Occipital lobe (tissue), 1 donor: ENCODE measurements at regions not wholly inside any gene's neighbourhood (a gene's known extent, or its start where the extent isn't known, plus 50 kb on each side); places are given as distances from the start of the nearest gene placed in this dataset.

Experiments used
- DNase-seq: peaks from one replicate; lab custom pipeline; 2025; lab: John Stamatoyannopoulos, UW

GRCh38 chr3:148266341-148266740 lies 431.4 kb upstream of the AGTR1 start:
- DNase-seq: no peak

GRCh38 chr3:148269816-148270215 lies 427.9 kb upstream of the AGTR1 start:
- DNase-seq: peak; percentile 1

DNA sequence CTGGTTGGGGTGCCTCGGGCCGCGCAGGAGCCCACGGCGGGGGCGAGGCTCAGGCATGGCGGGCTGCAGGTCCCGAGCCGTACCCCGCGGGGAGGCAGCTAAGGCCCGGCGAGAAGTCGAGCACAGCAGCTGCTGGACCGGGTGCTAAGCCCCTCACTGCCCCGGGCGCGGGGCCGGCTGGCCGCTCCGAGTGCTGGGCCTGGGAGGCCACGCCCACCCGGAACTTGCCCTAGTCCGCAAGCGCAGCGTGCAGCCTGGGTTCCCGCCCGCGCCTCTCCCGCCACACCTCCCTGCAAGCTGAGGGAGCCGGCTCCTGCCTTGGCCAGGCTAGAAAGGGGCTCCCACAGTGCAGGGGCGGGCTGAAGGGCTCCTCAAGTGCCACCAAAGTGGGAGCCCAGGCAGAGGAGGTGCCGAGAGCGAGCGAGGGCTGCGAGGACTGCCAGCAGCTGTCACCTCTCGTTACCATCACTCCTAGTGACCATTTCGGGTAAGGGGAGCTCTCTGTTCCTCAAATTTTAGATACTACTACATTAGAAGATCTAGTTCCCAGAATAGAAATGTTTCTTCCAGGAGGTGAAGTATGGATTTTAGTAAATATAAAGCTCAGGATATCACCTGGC lies 417.0 kb upstream of the AGTR1 start:
- DNase-seq: no peak

GRCh38 chr3:148289159-148289558 lies 408.5 kb upstream of the AGTR1 start:
- DNase-seq: no peak

DNA sequence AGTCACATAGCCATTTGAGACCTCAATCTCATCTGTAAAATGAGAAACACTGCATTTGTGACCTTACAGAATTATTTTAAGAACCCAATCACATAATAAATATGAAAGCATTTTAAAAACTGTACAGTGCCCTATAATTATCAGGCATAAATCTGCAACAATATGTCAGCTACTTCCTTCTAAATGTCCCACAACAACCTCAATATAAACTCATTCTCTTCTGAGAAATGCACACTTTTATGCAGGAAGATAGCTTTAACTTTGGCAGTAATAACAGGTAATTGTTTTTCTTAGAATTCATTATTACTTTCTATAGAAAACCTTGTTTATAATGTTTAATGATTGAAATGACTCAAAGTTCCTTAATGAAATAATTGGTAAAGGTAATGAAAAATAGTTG lies 400.7 kb upstream of the AGTR1 start:
- DNase-seq: no peak

DNA sequence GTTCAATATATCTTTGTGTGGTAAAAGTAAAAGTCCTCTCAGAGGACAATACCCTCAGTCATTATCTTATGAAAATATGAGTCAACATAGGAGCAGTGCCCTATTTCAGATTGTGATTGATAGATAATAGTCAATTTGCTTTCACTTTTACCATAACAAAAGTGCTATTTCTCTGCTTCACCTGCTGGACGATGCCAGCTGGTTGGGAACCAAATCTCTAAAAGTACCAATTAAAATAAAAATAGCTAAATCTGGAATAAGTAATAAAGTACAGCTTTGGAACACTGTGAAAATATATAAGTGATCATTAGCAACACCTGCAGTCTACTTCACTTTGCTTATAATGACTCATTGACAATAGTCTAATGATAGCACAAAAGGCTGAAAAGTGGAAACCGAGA lies 390.3 kb upstream of the AGTR1 start:
- DNase-seq: no peak

DNA sequence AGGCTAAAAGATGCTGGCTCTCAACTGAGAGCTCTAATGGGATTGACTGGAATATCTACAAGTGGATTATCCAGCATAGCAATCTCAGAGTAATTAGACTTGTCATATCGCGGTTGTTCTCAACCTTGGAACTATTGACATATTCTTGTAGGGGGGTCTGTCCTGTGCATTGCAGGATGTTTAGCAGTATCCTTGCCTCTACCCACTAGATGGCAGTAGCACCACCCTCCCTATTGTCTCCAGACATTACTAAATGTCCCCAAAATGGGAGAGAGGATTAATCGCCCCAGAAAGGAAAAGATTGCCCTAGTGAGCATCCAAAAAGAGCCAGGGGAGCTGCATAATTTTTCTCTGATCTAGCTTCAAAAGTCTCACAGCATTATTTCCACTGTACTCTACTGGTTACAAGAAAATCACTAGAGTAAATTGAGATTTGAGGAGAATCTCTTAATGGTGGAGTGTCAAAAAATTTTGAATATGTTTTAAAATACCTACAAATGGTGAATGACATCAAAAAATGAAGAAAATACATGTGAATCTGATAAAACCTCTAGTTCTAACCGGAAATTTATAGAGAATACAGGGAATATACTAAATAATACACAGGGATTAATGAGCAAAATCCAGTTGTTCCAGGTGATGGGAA lies 388.2 kb upstream of the AGTR1 start:
- no peak for DNase-seq

GRCh38 chr3:148315756-148316155 lies 381.9 kb upstream of the AGTR1 start:
- no peak for DNase-seq

- DNase-seq: no peak
Measured at GRCh38 chr3:148318240-148318639, 379.5 kb upstream of the AGTR1 start.

DNA sequence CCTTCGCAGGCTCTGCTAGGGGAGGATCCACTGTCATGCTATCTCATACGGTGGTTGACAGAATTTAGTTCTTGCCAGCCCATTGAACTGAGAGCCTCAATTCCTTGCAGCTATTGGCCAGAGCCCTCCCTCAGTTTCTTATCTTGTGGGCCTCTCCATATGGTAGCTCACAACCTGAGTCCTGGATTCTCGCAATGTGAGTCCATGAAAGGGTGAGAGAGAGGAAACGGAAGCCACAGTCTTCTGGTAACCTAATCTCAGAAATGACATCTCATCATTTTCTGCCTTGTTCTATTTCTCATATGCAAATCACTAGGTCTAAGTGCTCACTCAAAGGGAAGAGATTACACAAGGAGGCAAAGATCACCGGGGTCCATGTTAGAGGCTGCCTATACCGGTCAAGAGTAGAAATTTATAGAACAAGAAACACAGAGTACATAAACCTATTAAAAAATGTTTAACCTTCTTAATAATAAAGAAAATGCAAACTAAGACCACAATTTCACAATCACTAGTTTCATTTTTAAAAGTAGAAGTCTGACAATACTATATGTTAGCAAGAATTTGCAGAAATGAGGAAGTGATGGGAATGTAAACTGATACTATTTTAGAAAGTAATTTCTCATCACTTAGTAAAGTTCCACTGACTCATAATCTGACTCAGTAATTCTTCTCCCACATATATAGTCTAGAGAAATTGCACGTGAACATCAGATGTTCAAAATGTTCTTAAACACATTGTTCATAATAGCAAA lies 378.4 kb upstream of the AGTR1 start:
- no peak for DNase-seq

DNA sequence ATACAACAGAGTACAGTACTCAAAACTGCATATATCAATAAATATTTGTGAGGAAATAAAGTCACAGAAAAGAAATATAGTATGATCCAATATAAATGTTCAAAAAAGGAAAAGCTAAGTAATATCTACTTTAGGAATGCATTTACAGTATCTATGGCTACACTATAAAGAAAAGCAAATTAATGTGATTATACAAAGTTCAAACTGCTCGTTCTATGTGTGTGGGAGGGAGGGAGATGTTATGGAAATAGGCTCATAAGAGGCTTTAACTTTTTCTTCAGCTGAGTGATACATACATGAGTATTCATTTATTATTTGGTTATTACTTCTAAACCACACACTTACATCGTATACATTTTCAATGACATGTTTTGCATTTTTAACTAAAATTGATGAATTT lies 377.7 kb upstream of the AGTR1 start:
- no peak for DNase-seq

- no peak for DNase-seq
Measured at GRCh38 chr3:148329481-148330235, 368.0 kb upstream of the AGTR1 start.

DNA sequence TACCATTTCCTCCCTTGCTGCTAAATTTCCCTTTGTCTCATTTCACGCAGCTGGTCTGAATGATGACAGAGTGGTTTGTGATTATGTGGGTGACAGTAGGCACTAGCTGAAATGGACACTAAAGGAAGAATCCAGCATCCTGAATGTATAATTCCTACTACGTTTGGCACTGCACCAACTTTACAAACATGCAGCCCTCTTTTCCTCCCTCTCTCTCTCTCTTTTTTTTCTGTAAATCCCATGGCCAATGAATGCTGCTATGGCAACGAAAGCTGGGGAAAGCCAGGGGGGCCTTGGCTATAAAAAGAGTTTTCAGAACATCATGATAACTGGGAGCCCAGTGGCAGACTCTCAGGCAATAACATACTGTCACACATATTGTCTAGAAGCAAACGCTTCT lies 367.2 kb upstream of the AGTR1 start:
- DNase-seq: no peak

- DNase-seq: no peak
Measured at GRCh38 chr3:148331081-148331846, 366.4 kb upstream of the AGTR1 start.

DNA sequence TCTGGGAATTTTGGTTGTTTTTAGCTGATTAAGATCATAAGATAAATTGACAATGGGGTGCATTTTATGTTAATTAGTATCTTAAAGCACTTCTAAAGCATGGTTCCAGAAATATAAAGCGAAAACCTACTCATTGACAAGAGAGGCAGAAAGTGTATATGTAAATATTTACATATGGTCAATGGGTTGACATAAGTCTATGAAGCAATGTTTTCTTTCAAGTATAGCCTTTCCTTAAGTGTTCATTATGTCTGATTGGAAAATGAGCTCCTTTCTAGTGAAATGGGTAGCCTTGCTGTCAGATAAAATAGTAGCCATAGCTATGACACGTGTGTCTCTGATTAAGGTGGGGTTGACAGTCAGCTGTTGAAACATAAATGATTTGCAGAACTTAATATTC lies 365.2 kb upstream of the AGTR1 start:
- no peak for DNase-seq

DNA sequence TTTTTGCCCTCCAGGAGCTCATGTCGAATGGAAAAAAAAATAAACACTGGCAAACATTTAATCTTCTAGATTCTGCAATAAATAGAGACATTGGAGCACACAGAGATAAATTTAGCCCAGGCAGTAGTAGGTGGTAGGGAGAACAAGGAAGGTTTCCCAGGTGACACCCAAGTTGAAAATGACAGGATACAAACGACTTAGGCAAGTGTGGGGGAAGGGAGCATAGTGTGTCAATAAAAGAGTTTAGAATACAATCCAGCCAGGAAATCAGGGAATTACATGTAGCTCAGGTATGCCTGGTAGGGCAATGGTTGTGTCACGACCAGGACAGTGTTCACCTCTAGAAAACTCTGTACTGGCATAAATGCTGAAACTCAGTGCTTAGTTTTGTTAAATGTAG lies 364.6 kb upstream of the AGTR1 start:
- no peak for DNase-seq

DNA sequence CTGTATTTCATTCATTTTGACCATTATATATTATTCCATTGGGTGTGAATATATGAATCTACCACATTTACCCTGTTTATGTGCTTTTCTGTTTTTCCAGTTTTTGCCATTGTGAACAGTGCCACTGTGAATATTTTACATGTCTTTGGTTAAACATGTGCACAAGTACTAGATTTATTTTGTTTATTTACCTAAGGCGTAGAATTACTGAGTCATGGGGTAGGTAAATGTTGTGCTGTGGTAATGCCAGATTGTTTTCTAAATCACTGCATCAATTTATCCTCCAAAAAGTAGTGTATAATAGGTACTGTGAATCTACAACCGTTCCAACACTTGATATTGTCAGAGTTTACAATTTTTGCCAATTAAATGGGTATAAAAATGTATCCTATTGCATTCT lies 362.1 kb upstream of the AGTR1 start:
- no peak for DNase-seq

DNA sequence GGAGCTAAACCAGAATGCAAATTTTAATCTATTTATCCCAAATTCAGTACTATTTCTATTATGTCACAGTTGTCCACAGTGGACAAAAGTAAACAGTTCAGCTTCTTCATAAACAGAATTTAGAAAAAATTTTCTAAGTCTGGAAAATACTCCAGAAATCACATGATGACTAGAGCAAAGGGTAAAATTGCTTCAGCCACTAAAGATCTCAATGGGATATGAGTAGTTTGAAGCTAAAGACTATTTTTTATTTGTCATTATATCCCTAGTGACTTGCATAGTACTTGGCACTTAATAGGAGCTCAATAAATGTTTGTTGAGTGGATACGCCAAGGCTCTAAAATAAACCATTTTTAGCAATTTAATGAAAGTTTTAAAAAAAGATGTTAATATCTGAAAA lies 354.3 kb upstream of the AGTR1 start:
- DNase-seq: no peak

- DNase-seq: no peak
Measured at GRCh38 chr3:148344521-148344920, 353.2 kb upstream of the AGTR1 start.

- DNase-seq: no peak
Measured at GRCh38 chr3:148360051-148360450, 337.7 kb upstream of the AGTR1 start.

GRCh38 chr3:148366743-148367410 lies 330.8 kb upstream of the AGTR1 start:
- DNase-seq: no peak
